ENCODE measurements at regions not wholly inside any gene's neighbourhood (a gene's known extent, or its start where the extent isn't known, plus 50 kb on each side); places are given as distances from the start of the nearest gene placed in this dataset.

DNA sequence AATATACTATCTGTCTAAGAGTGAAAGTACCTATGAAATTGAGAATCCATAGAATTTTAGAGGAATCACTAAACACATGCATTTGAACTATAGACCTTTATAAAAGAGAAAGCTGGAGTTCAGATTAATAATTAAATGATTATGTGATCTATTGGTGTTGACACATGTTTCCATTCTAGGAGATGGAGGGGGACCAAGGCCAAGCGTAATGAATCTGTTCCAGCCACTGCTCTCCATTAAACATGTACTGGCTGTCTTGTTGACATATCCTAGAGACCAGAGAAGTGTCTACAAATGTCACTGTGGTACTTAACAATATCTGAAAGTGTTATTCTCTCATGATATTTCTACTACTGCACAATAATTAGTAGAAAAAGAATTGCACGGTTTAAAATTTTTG, 432.4 kb downstream of the BMP2 start:
- no peaks in the 10 kb centered on the region for H3K27me3 ChIP-seq
- H3K36me3 ChIP-seq (ENCODE audit: low read depth, missing control alignments), result no peaks in the 10 kb centered on the region
- H3K4me1 ChIP-seq, result no peaks in the 10 kb centered on the region
- intact Hi-C loops (cut with DNase I; ENCODE audit: low total_unique reads), result no loop called here
- H3K4me3 ChIP-seq, result no peak overlapping the region
- H3K27ac ChIP-seq, result no peak overlapping the region
- DNase-seq, result no peak
- H3K9me3 ChIP-seq, result no peaks in the 10 kb centered on the region
- TF ChIP-seq, protein P1, sequence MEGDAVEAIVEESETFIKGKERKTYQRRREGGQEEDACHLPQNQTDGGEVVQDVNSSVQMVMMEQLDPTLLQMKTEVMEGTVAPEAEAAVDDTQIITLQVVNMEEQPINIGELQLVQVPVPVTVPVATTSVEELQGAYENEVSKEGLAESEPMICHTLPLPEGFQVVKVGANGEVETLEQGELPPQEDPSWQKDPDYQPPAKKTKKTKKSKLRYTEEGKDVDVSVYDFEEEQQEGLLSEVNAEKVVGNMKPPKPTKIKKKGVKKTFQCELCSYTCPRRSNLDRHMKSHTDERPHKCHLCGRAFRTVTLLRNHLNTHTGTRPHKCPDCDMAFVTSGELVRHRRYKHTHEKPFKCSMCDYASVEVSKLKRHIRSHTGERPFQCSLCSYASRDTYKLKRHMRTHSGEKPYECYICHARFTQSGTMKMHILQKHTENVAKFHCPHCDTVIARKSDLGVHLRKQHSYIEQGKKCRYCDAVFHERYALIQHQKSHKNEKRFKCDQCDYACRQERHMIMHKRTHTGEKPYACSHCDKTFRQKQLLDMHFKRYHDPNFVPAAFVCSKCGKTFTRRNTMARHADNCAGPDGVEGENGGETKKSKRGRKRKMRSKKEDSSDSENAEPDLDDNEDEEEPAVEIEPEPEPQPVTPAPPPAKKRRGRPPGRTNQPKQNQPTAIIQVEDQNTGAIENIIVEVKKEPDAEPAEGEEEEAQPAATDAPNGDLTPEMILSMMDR (IDR thresholded peaks at IDR 0.05), result no peak
- TF ChIP-seq POLR2A (IDR thresholded peaks at IDR 0.05), result no peak
- 92 to 96% methylated on average over 2 of the region's 2 CpGs for WGBS, 2 donors

DNA sequence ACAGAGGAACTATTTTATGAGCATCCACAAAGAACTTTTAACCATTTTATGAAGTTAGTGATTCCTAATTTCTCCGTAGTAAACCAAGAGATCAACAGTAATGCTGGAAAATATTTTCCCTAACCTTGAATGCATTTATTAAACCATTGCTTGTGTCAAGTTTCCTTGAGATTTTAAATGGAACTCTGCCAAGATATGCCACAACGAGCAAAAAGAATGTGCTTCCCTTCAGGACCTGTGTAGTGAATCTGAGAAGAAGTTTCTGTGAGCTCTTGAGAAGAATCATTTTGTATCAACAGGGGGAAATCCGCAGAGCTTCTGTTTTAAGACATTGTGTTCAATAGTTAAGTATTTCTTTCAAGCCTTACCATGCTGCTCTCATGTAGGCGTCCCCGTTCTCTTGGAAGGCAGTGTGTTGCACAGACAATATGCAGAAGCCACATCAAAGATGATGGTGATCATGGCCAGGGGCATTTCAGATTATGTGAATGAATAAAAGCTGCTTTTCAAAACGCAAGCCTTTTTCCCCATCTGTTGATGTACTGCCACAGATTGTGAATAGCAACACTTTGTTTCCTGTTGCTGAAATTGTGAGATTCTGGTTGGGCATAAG, 439.8 kb downstream of the BMP2 start:
- no peaks in the 10 kb centered on the region for H3K36me3 ChIP-seq (ENCODE audit: low read depth, missing control alignments)
- H3K9me3 ChIP-seq, result no peaks in the 10 kb centered on the region
- no peak for DNase-seq
- intact Hi-C loops (cut with DNase I; ENCODE audit: low total_unique reads), result no loop called here
- H3K27ac ChIP-seq, result no peak overlapping the region
- no peaks in the 10 kb centered on the region for H3K4me1 ChIP-seq
- no peak overlapping the region for H3K4me3 ChIP-seq
- TF ChIP-seq, protein P1 (IDR thresholded peaks at IDR 0.05), result no peak
- no peak for TF ChIP-seq POLR2A (IDR thresholded peaks at IDR 0.05)
- no peaks in the 10 kb centered on the region for H3K27me3 ChIP-seq
- 44 to 46% methylated on average over 6 of the region's 6 CpGs for WGBS, 2 donors

DNA sequence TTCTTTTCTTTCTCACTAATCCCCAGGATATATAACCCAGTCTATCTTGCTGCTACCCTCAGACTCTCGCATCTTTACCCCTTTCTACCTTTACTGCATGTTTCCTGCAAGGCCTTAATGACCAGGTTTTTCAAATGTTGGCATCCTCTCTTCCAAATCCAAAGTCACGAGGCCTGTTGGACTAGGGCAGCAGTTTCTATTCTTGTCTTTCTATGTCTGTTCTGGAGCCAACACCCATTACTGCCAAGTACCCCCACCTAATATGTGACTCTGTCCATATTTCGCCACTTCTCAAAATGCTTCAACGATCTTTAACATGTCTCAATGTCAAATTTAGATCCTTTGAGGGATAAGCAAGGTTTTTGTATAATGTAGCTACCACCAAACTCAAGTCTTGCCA, 443.4 kb downstream of the BMP2 start:
- WGBS, 2 donors, result 92% methylated on average over 4 of the region's 4 CpGs
- no peaks in the 10 kb centered on the region for H3K36me3 ChIP-seq (ENCODE audit: low read depth, missing control alignments)
- intact Hi-C loops (cut with DNase I; ENCODE audit: low total_unique reads), result no loop called here

DNA sequence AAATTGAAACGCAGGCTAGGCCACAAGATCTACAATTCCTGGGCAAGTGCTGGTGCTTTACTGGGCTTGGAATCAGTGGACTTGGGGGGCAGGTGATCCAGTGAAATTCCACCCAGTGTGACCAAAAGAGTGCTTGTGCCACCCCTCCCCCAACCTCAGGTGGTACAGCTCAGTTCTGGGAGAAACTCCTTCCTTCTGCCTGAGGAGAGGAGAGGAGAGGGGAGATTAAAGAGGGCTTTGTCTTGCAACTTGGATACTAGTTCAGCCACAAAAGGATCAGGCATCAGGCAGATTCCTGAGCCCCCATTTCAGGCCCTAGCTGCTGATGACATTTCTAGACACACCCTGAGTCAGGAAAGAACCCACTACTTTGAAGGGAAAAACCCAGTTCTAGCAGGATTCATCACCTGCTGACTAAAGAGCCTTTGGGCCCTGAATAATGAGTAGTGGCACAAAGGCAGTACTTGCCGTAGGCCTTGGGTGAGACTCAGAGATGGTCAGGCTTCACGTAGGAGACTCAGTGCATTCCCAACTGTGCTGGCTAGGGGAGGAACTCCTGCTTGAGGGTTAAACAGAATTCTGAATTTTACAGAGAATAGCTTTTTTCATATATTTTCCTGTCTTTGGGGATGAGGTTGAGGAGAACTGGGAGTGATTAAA, 446.7 kb downstream of the BMP2 start:
- H3K9me3 ChIP-seq, result no peaks in the 10 kb centered on the region
- intact Hi-C loops (cut with DNase I; ENCODE audit: low total_unique reads), result no loop called here
- no peak for DNase-seq
- H3K36me3 ChIP-seq (ENCODE audit: low read depth, missing control alignments), result no peaks in the 10 kb centered on the region
- TF ChIP-seq, protein P1 (IDR thresholded peaks at IDR 0.05), result no peak
- TF ChIP-seq POLR2A (IDR thresholded peaks at IDR 0.05), result no peak
- H3K4me1 ChIP-seq, result no peaks in the 10 kb centered on the region
- WGBS, 2 donors, result 70 to 82% methylated on average over 3 of the region's 3 CpGs
- no peak overlapping the region for H3K27ac ChIP-seq
- no peak overlapping the region for H3K4me3 ChIP-seq
- no peaks in the 10 kb centered on the region for H3K27me3 ChIP-seq

More for the DNA sequence above, 443.4 kb downstream of the BMP2 start:
- H3K27ac ChIP-seq, result no peak overlapping the region
- H3K4me3 ChIP-seq, result no peak overlapping the region
- no peaks in the 10 kb centered on the region for H3K4me1 ChIP-seq
- TF ChIP-seq, protein P1 (IDR thresholded peaks at IDR 0.05), result no peak
- no peak for TF ChIP-seq POLR2A (IDR thresholded peaks at IDR 0.05)
- DNase-seq, result no peak
- H3K27me3 ChIP-seq, result no peaks in the 10 kb centered on the region
- H3K9me3 ChIP-seq, result no peaks in the 10 kb centered on the region

DNA sequence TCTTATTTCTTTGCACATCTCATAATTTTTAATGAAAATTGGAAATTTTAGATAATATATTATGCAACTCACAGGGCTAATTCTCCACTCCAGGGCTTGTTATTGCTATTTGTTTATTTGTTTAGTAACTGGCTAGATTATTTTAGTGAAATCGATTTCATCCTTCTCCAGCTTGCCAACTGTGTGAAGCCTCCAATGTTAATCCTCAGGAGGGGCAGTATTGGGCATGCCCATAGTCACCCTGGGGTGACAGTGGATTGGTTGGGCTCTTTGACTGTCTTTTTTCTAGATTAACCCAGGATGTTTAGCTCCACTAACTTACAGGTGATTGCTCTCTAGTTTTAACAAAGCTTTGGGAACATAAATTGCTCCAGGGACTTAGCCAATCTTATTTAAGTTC, 450.1 kb downstream of the BMP2 start:
- Histone ChIP-seq H3K27me3 (no peaks in the 10 kb centered on the region), H3K9me3 (no peaks in the 10 kb centered on the region), H3K27ac (no peak overlapping the region), H3K4me3 (no peak overlapping the region), H3K36me3 (ENCODE audit: low read depth, missing control alignments) (no peaks in the 10 kb centered on the region), H3K4me1 (no peaks in the 10 kb centered on the region)
- 68 to 69% methylated on average over 1 of the region's 1 CpG for WGBS, 2 donors
- intact Hi-C loops (cut with DNase I; ENCODE audit: low total_unique reads), result no loop called here
- no peak for TF ChIP-seq POLR2A (IDR thresholded peaks at IDR 0.05)
- TF ChIP-seq, protein P1 (IDR thresholded peaks at IDR 0.05), result no peak
- no peak for DNase-seq
